Rectal smooth muscle tissue (tissue), 1 donor: ENCODE measurements at regions not wholly inside any gene's neighbourhood (a gene's known extent, or its start where the extent isn't known, plus 50 kb on each side); places are given as distances from the start of the nearest gene placed in this dataset.

Experiments
- H3K27ac ChIP-seq: one replicate; pipeline ENCODE4 v1.7.0; 2013; ENCODE audit warnings: low read depth, low read length, inconsistent platforms
- H3K27me3 ChIP-seq: one replicate; pipeline ENCODE4 v1.7.0; 2013; ENCODE audit warnings: low read length; ENCODE audit not compliant: control insufficient read depth, insufficient read depth
- H3K36me3 ChIP-seq: one replicate; pipeline ENCODE4 v1.7.0; 2013; ENCODE audit warnings: low read length; ENCODE audit not compliant: control insufficient read depth, insufficient read depth
- H3K4me1 ChIP-seq: one replicate; pipeline ENCODE4 v1.7.0; 2013; ENCODE audit warnings: low read length; ENCODE audit not compliant: control insufficient read depth, insufficient read depth
- H3K4me3 ChIP-seq: one replicate; pipeline ENCODE4 v1.7.0; 2013; ENCODE audit warnings: low read length
- H3K9ac ChIP-seq: one replicate; pipeline ENCODE4 v1.7.0; 2013; ENCODE audit warnings: low read length

- no peaks in the 10 kb centered on the region for H3K36me3 ChIP-seq
- no peak overlapping the region for H3K4me3 ChIP-seq
- no peaks in the 10 kb centered on the region for H3K4me1 ChIP-seq
- no peak overlapping the region for H3K27ac ChIP-seq
- H3K9ac ChIP-seq, result no peak overlapping the region
- H3K27me3 ChIP-seq, result no peaks in the 10 kb centered on the region
Observed at GRCh38 chr13:76790980-76791819, 95.0 kb downstream of the KCTD12 start.

- Histone ChIP-seq H3K36me3 (no peaks in the 10 kb centered on the region), H3K27ac (no peak overlapping the region), H3K4me1 (no peaks in the 10 kb centered on the region), H3K27me3 (no peaks in the 10 kb centered on the region), H3K9ac (no peak overlapping the region), H3K4me3 (no peak overlapping the region)
Observed at GRCh38 chr13:76790526-76790925, 95.7 kb downstream of the KCTD12 start.

GRCh38 chr13:76783798-76784197 lies 102.4 kb downstream of the KCTD12 start:
- Histone ChIP-seq H3K9ac (no peak overlapping the region), H3K4me3 (no peak overlapping the region), H3K27me3 (no peaks in the 10 kb centered on the region), H3K27ac (no peak overlapping the region), H3K36me3 (no peaks in the 10 kb centered on the region), H3K4me1 (no peaks in the 10 kb centered on the region)

- no peak overlapping the region for H3K4me3 ChIP-seq
- no peaks in the 10 kb centered on the region for H3K36me3 ChIP-seq
- H3K9ac ChIP-seq, result no peak overlapping the region
- H3K4me1 ChIP-seq, result no peaks in the 10 kb centered on the region
- H3K27ac ChIP-seq, result no peak overlapping the region
- no peaks in the 10 kb centered on the region for H3K27me3 ChIP-seq
Observed at GRCh38 chr13:76778853-76779252, 107.4 kb downstream of the KCTD12 start.

- Histone ChIP-seq H3K9ac (no peak overlapping the region), H3K36me3 (no peaks in the 10 kb centered on the region), H3K4me1 (no peaks in the 10 kb centered on the region), H3K4me3 (no peak overlapping the region), H3K27ac (no peak overlapping the region), H3K27me3 (no peaks in the 10 kb centered on the region)
Observed at GRCh38 chr13:76777096-76777495, 109.1 kb downstream of the KCTD12 start.

GRCh38 chr13:76775088-76775740 lies 111.0 kb downstream of the KCTD12 start:
- no peaks in the 10 kb centered on the region for H3K27me3 ChIP-seq
- H3K36me3 ChIP-seq, result no peaks in the 10 kb centered on the region
- H3K27ac ChIP-seq, result no peak overlapping the region
- no peak overlapping the region for H3K9ac ChIP-seq
- H3K4me1 ChIP-seq, result peaks cover 2% of the 10 kb centered on the region
- no peak overlapping the region for H3K4me3 ChIP-seq

- no peak overlapping the region for H3K4me3 ChIP-seq
- no peaks in the 10 kb centered on the region for H3K27me3 ChIP-seq
- H3K27ac ChIP-seq, result no peak overlapping the region
- no peaks in the 10 kb centered on the region for H3K36me3 ChIP-seq
- no peak overlapping the region for H3K9ac ChIP-seq
- H3K4me1 ChIP-seq, result peaks cover 11% of the 10 kb centered on the region
Observed at GRCh38 chr13:76773448-76774094, 112.6 kb downstream of the KCTD12 start.

- no peaks in the 10 kb centered on the region for H3K36me3 ChIP-seq
- no peak overlapping the region for H3K27ac ChIP-seq
- H3K4me1 ChIP-seq, result peaks cover 11% of the 10 kb centered on the region
- no peak overlapping the region for H3K9ac ChIP-seq
- no peaks in the 10 kb centered on the region for H3K27me3 ChIP-seq
- no peak overlapping the region for H3K4me3 ChIP-seq
Observed at GRCh38 chr13:76772241-76772640, 114.0 kb downstream of the KCTD12 start.

- H3K27ac ChIP-seq, result no peak overlapping the region
- H3K4me3 ChIP-seq, result no peak overlapping the region
- no peaks in the 10 kb centered on the region for H3K36me3 ChIP-seq
- no peaks in the 10 kb centered on the region for H3K27me3 ChIP-seq
- H3K4me1 ChIP-seq, result peaks cover 13% of the 10 kb centered on the region
- H3K9ac ChIP-seq, result no peak overlapping the region
Observed at GRCh38 chr13:76769271-76769791, 116.9 kb downstream of the KCTD12 start.

- Histone ChIP-seq H3K9ac (no peak overlapping the region), H3K4me3 (no peak overlapping the region), H3K36me3 (no peaks in the 10 kb centered on the region), H3K27ac (no peak overlapping the region), H3K27me3 (no peaks in the 10 kb centered on the region), H3K4me1 (peaks cover 13% of the 10 kb centered on the region)
Observed at GRCh38 chr13:76768384-76768783, 117.8 kb downstream of the KCTD12 start.

GRCh38 chr13:76764916-76765315 lies 121.3 kb downstream of the KCTD12 start:
- Histone ChIP-seq H3K4me3 (no peak overlapping the region), H3K27me3 (no peaks in the 10 kb centered on the region), H3K36me3 (no peaks in the 10 kb centered on the region), H3K4me1 (peaks cover 17% of the 10 kb centered on the region), H3K27ac (no peak overlapping the region), H3K9ac (no peak overlapping the region)

GRCh38 chr13:76764429-76764828 lies 121.8 kb downstream of the KCTD12 start:
- no peaks in the 10 kb centered on the region for H3K27me3 ChIP-seq
- no peak overlapping the region for H3K9ac ChIP-seq
- no peak overlapping the region for H3K27ac ChIP-seq
- H3K36me3 ChIP-seq, result no peaks in the 10 kb centered on the region
- H3K4me1 ChIP-seq, result peaks cover 13% of the 10 kb centered on the region
- no peak overlapping the region for H3K4me3 ChIP-seq
